Tibial artery (tissue), 4 donors: ENCODE measurements at regions not wholly inside any gene's neighbourhood (a gene's known extent, or its start where the extent isn't known, plus 50 kb on each side); places are given as distances from the start of the nearest gene placed in this dataset.

ENCODE experiments used
- DNase-seq, 2 donors: peaks; one replicate each; pipeline ENCODE4 v3.0.0-alpha.2; 2019
- H3K27ac ChIP-seq, 2 donors: fragments of 200-600 bp; sonication (generic) in 1 of 2; 1 replicate in 1 of 2; 2 replicates in 1 of 2; pipeline ENCODE4 v1.5.1; 2018 to 2019; ENCODE audit warnings: mild to moderate bottlenecking in 1 of 2
- H3K27me3 ChIP-seq, 2 donors: fragments of 200-600 bp; sonication (generic) in 1 of 2; one replicate each; pipeline versions ENCODE4 v1.5.1 to v1.6.0; 2016 to 2019
- H3K36me3 ChIP-seq, 3 donors: fragments of 200-600 bp; sonication (generic) in 2 of 3; one replicate each; pipeline ENCODE4 v1.5.1; 2016 to 2019; ENCODE audit warnings: mild to moderate bottlenecking in 2 of 3
- H3K4me1 ChIP-seq, 4 donors: fragments of 200-600 bp; sonication (generic) in 2 of 4; 1 replicate in 3 of 4; 2 replicates in 1 of 4; pipeline ENCODE4 v1.5.1; 2016 to 2019
- H3K4me3 ChIP-seq, 2 donors: fragments of 200-600 bp; sonication (generic) in 1 of 2; 1 replicate in 1 of 2; 2 replicates in 1 of 2; pipeline ENCODE4 v1.5.1; 2018 to 2019; ENCODE audit warnings: mild to moderate bottlenecking in 2 of 2
- H3K9me3 ChIP-seq, 3 donors: fragments of 200-600 bp; sonication (generic) in 1 of 3; one replicate each; pipeline ENCODE4 v1.5.1; 2016 to 2019
- intact Hi-C: fragments of 100-400 bp; cut with DNase I; formaldehyde crosslinking; loops from one replicate; pipeline ENCODE4 v1.15.0; 2023; ENCODE audit warnings: low total_unique reads
- TF ChIP-seq, protein P1 (sequence below), 2 experiments: fragments of 200-600 bp in 1 of 2; fragments of 450-650 bp in 1 of 2; IDR thresholded peaks; one replicate each; pipeline ENCODE4 v1.5.1; 2017 to 2019; ENCODE audit warnings: antibody characterized with exemption in 2 of 2, mild to moderate bottlenecking in 1 of 2, moderate library complexity in 1 of 2

DNA sequence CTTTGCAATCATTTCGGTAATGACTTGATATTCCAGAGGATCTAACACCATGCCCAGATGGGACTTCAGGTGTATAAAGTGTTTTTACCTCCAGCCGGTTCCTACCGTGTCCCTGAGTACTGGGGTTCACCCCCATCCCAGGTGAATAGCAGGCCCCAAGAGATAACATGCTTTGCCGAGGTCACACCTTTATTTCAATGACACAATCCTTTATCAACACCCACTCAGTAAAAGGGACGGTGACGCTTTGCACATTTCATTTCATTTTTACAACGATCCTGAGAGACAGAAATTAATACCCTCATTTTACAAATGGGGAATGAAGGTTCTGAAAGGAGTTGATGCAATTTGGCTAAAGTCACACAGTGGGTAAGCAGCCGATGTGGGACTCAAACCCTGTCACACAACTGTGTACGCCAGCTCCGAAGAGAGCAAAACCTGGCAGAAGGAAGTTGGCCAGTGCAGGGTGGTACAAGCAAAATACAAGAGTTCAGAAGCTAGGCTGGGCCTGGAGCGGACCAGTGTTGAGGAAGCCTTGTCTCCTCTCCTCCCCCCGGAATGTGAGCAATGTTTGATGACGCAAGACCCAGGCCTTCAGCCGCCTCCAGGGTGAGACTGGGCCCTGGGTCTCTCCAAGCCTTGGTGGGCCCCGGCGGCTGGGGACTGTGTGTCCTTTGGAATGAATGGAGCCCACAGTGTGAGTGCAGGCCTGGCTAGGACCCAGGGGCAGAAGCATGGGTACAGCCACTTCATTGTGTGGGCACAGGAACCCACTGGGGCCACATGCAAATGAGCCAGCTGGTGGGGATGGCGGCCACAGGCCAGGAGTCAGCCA is 139.6 kb upstream of the MYCN start:
- Histone ChIP-seq H3K4me1 (no peaks in the 10 kb centered on the region), H3K36me3 (no peaks in the 10 kb centered on the region), H3K27me3 (peaks cover 0 to 39% of the 10 kb centered on the region in 2 donors), H3K9me3 (no peaks in the 10 kb centered on the region), H3K4me3 (no peak overlapping the region), H3K27ac (no peak overlapping the region)
- TF ChIP-seq, protein P1, sequence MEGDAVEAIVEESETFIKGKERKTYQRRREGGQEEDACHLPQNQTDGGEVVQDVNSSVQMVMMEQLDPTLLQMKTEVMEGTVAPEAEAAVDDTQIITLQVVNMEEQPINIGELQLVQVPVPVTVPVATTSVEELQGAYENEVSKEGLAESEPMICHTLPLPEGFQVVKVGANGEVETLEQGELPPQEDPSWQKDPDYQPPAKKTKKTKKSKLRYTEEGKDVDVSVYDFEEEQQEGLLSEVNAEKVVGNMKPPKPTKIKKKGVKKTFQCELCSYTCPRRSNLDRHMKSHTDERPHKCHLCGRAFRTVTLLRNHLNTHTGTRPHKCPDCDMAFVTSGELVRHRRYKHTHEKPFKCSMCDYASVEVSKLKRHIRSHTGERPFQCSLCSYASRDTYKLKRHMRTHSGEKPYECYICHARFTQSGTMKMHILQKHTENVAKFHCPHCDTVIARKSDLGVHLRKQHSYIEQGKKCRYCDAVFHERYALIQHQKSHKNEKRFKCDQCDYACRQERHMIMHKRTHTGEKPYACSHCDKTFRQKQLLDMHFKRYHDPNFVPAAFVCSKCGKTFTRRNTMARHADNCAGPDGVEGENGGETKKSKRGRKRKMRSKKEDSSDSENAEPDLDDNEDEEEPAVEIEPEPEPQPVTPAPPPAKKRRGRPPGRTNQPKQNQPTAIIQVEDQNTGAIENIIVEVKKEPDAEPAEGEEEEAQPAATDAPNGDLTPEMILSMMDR (IDR thresholded peaks at IDR 0.05), result no peak
- intact Hi-C loops, result no loop called here
- no peak for DNase-seq

DNA sequence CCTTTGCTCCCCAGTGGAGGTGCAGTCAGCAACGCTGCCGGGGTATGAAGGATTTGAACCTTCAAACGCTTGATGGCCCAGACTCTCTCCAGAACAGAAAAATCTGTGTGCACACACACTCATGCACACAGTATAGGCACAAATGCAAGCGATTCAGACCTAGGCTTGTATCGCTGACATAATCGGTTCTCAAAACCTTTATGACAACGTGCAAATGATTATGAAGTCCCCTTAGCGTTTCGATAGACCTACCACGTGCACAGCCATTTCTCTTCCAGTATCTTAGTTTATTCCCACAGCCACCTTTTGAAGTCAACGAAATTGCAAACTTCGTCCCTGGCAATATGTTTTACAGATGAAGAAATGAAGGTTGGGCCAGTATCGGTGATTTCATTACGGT is 138.9 kb upstream of the MYCN start:
- TF ChIP-seq, protein P1 (IDR thresholded peaks at IDR 0.05), result no peak
- H3K9me3 ChIP-seq, result no peaks in the 10 kb centered on the region
- H3K4me1 ChIP-seq, result no peaks in the 10 kb centered on the region
- no peaks in the 10 kb centered on the region for H3K36me3 ChIP-seq
- DNase-seq, result no peak
- intact Hi-C loops, result no loop called here
- H3K27ac ChIP-seq, result no peak overlapping the region
- peaks cover 0 to 32% of the 10 kb centered on the region in 2 donors for H3K27me3 ChIP-seq
- no peak overlapping the region for H3K4me3 ChIP-seq

DNA sequence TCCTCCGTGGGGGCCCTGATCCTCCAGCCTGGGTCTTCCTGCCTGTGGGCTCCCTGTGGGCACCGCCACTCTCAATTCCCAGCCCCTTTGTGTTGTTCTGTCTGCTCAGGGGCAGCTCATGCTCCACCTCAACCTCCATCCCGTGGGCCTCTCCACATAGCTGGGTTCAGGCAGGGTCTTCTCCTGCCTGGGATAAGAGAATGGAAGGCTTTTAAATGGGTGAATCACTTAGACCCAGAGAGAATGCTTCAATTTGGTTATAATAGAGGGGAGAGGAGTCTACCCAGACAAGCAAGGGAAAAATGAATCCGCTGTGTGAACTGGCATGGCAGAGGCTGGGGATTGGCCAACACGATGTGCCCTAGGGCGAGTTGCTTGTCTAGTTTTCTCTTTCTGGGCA is 138.4 kb upstream of the MYCN start:
- Histone ChIP-seq H3K27ac (no peak overlapping the region), H3K4me1 (no peaks in the 10 kb centered on the region), H3K9me3 (no peaks in the 10 kb centered on the region), H3K4me3 (no peak overlapping the region), H3K27me3 (peaks cover 0 to 30% of the 10 kb centered on the region in 2 donors), H3K36me3 (no peaks in the 10 kb centered on the region)
- no peak for DNase-seq
- intact Hi-C loops, result no loop called here
- TF ChIP-seq, protein P1 (IDR thresholded peaks at IDR 0.05), result no peak

DNA sequence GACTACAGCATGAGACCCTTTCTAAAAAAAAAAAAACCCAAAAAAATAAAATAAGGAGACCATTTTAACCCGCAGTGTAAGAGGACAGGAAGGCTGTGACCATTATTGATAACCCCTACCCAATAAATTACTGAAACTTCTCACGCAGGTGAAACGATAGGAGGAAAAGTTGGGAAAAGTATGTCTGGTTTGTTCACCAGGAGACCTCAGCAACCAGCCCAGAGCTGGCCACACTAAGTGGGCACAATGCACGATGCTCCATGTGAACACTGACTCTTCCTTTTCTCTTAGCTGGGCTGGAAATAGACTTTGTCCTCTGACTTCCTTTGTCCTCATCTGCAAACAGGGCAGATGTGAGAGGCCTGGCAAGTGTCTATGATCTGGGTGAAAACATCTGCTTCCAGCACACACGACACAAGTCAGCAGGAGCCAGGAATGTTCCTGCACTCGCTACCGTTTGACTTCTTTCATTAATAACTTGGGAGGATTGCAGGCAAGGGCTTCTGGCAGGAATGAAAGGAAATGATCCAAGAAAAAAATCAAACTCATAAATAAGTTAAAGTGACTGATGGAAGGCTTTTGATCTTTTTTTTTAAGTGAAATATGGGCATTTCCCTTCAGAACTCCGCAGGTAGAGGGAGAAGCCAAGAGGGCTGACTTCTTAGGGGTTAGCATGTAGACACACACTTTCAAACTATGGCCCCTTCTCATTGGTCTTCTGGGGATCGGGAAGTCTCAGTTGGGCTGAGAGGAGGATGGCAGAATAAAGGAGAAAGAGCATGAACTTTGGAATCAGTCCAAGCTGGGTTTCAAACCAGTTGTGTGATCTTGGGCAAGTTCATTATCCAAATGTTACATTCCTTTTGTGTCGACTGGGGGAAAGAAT is 137.4 kb upstream of the MYCN start:
- no peaks in the 10 kb centered on the region for H3K4me1 ChIP-seq
- peaks cover 0 to 24% of the 10 kb centered on the region in 2 donors for H3K27me3 ChIP-seq
- no peaks in the 10 kb centered on the region for H3K9me3 ChIP-seq
- intact Hi-C loops, result no loop called here
- TF ChIP-seq, protein P1 (IDR thresholded peaks at IDR 0.05), result no peak
- H3K27ac ChIP-seq, result no peak overlapping the region
- H3K36me3 ChIP-seq, result no peaks in the 10 kb centered on the region
- no peak for DNase-seq
- no peak overlapping the region for H3K4me3 ChIP-seq

DNA sequence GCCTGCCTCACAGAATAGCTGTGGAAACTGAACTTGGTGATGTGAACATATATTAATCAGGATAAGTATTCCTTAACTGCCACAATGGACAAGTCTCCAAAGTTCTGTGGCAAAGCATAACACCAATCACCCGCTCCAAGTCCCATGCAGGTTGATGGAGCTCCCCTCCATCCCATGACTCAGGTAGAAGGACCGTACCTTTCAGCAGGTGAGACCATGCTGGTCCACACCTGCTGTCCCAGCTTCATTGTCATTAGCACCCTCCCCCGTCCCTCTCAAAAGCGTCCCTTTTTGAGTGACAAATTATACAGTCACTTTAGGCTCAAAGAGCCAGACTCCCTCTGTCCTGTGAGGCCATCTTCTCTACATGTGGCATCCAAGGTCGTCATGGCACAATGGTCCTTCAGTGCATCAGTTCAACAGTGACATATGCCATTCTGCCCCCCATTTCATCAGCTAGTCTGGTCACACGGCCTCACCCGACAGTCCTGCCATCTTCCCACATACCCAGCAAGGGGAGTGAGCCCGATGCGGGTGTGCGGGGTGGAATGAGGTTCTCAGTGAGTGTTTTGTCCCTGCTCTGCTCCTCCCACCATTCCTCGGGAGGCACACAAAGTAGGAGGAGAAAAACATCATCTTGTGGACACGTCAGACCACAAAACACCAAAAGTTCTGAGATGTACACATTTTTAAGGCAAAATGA is 136.7 kb upstream of the MYCN start:
- Histone ChIP-seq H3K9me3 (no peaks in the 10 kb centered on the region), H3K27me3 (peaks cover 0 to 27% of the 10 kb centered on the region in 2 donors), H3K4me3 (no peak overlapping the region), H3K4me1 (no peaks in the 10 kb centered on the region), H3K27ac (no peak overlapping the region), H3K36me3 (no peaks in the 10 kb centered on the region)
- TF ChIP-seq, protein P1 (IDR thresholded peaks at IDR 0.05), result no peak
- no peak for DNase-seq
- intact Hi-C loops, result no loop called here
